ENCODE measurements at regions not wholly inside any gene's neighbourhood (a gene's known extent, or its start where the extent isn't known, plus 50 kb on each side); places are given as distances from the start of the nearest gene placed in this dataset.

DNA sequence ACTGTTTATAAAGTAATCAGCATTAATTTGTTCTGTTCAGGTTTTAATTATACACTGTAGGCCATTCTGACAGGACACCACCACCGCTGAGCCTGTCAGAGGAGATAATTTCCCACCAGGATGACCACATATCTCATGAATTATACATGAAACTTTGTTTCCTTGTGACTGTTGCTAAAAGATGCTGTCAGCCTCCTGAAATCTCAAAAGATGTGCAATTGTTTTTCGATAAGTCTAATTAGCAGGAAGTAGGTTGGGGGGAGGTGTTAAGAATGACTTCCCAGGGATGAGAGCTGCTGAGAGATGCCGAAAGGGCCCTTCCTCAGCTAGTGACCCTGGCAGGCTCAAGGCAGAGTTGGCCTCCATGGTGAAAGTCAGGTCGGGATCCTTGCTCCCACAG is 485.4 kb downstream of the SOX6 start:
- no peak for DNase-seq
- Histone ChIP-seq H3K9me3 (ENCODE audit: control insufficient read depth in 2 of 3, insufficient read depth in 1 of 3, low read length in 3 of 3) (no peaks in the 10 kb centered on the region), H3K9ac (ENCODE audit: low read length in 3 of 3) (no peak overlapping the region), H3K27me3 (ENCODE audit: control insufficient read depth, insufficient read depth, low read length) (no peaks in the 10 kb centered on the region), H3K4me1 (ENCODE audit: control insufficient read depth in 2 of 3, insufficient read depth in 2 of 3, low read depth in 1 of 3, low read length in 3 of 3) (no peaks in the 10 kb centered on the region), H3K36me3 (ENCODE audit: control insufficient read depth in 2 of 3, insufficient read depth in 3 of 3, low read length in 3 of 3) (no peaks in the 10 kb centered on the region), H3K4me3 (ENCODE audit: low read length in 3 of 3) (no peak overlapping the region), H3K27ac (ENCODE audit: low read depth in 2 of 2, low read length in 2 of 2) (no peak overlapping the region)
- no peak for TF ChIP-seq CTCF (IDR thresholded peaks at IDR 0.05; ENCODE audit: borderline replicate concordance, extremely low read depth, insufficient read depth)
- no peak for FAIRE-seq
- intact Hi-C loops (cut with DNase I): no loop called here

DNA sequence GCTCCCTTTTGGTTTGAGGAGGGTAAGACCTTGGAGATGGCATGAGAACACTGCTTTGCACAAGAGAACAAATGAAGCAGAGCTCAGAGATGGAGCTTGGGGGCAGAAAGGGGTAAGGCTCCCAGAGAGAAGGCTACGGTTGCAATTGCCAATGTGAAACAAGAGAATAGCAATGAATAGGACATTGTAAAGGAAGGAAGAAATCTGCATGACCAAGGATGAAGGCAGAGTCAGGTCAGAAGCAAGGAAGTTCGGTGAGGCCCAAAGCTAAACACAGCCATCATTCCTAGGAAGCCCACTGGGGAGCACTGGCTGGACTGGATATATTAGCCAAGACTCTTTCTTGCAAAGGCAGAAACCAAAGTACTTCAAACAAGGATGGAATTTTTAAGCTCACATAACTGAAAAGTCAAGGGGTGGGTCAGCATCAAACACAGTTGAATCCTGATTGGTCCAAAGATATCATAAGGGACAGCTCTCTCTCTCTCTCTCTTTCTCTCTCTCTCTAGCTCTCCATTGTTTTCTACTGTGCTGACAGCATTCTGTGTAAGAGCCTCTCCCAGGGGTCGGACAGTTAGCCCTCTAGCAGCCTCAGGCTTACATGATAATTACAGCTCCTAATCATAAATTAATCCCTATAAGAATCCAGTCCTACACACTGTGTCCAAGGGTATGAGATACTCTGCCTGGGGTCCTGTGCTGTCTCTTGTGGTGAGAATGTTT is 484.3 kb downstream of the SOX6 start:
- Histone ChIP-seq H3K4me3 (ENCODE audit: low read length in 3 of 3) (no peak overlapping the region), H3K9ac (ENCODE audit: low read length in 3 of 3) (no peak overlapping the region)
- no peak for DNase-seq

GRCh38 chr11:15873501-15873900 is 482.8 kb downstream of the SOX6 start:
- no peak for TF ChIP-seq CTCF (IDR thresholded peaks at IDR 0.05; ENCODE audit: borderline replicate concordance, extremely low read depth, insufficient read depth)
- FAIRE-seq: no peak

More for the DNA sequence above, 484.3 kb downstream of the SOX6 start:
- no peak overlapping the region for H3K27ac ChIP-seq (ENCODE audit: low read depth in 2 of 2, low read length in 2 of 2)
- no peak for TF ChIP-seq CTCF (IDR thresholded peaks at IDR 0.05; ENCODE audit: borderline replicate concordance, extremely low read depth, insufficient read depth)
- no peak for FAIRE-seq
- H3K27me3 ChIP-seq (ENCODE audit: control insufficient read depth, insufficient read depth, low read length): no peaks in the 10 kb centered on the region
- intact Hi-C loops (cut with DNase I): no loop called here
- H3K36me3 ChIP-seq (ENCODE audit: control insufficient read depth in 2 of 3, insufficient read depth in 3 of 3, low read length in 3 of 3): no peaks in the 10 kb centered on the region
- no peaks in the 10 kb centered on the region for H3K9me3 ChIP-seq (ENCODE audit: control insufficient read depth in 2 of 3, insufficient read depth in 1 of 3, low read length in 3 of 3)
- H3K4me1 ChIP-seq (ENCODE audit: control insufficient read depth in 2 of 3, insufficient read depth in 2 of 3, low read depth in 1 of 3, low read length in 3 of 3): no peaks in the 10 kb centered on the region

DNA sequence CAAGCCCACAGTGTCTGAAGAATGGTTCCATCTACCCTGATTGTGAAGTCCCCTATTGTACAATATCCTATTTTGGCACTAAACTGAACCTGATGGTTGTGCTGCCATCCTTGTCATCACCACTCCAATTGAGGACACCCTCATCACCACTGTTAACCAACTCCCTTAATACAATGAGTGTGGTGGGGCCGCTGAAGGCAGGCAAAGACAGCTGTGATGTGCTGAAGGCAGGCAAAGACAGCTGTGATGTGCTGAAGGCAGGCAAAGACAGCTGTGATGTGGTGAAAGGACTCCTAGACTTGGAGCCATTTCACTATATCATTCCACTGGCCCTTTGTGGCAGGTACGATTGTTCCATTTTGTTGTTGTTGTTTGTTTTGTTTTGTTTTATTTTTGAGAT is 481.6 kb downstream of the SOX6 start:
- Histone ChIP-seq H3K9ac (ENCODE audit: low read length in 3 of 3) (no peak overlapping the region), H3K4me1 (ENCODE audit: control insufficient read depth in 2 of 3, insufficient read depth in 2 of 3, low read depth in 1 of 3, low read length in 3 of 3) (no peaks in the 10 kb centered on the region), H3K27ac (ENCODE audit: low read depth in 2 of 2, low read length in 2 of 2) (no peak overlapping the region), H3K9me3 (ENCODE audit: control insufficient read depth in 2 of 3, insufficient read depth in 1 of 3, low read length in 3 of 3) (no peaks in the 10 kb centered on the region), H3K36me3 (ENCODE audit: control insufficient read depth in 2 of 3, insufficient read depth in 3 of 3, low read length in 3 of 3) (no peaks in the 10 kb centered on the region), H3K27me3 (ENCODE audit: control insufficient read depth, insufficient read depth, low read length) (no peaks in the 10 kb centered on the region), H3K4me3 (ENCODE audit: low read length in 3 of 3) (no peak overlapping the region)
- no peak for TF ChIP-seq CTCF (IDR thresholded peaks at IDR 0.05; ENCODE audit: borderline replicate concordance, extremely low read depth, insufficient read depth)
- FAIRE-seq (no peak), DNase-seq (no peak)
- intact Hi-C loops (cut with DNase I): no loop called here

More at GRCh38 chr11:15873501-15873900, 482.8 kb downstream of the SOX6 start:
- no peaks in the 10 kb centered on the region for H3K36me3 ChIP-seq (ENCODE audit: control insufficient read depth in 2 of 3, insufficient read depth in 3 of 3, low read length in 3 of 3)
- no peak for DNase-seq
- H3K4me1 ChIP-seq (ENCODE audit: control insufficient read depth in 2 of 3, insufficient read depth in 2 of 3, low read depth in 1 of 3, low read length in 3 of 3): no peaks in the 10 kb centered on the region
- H3K27me3 ChIP-seq (ENCODE audit: control insufficient read depth, insufficient read depth, low read length): no peaks in the 10 kb centered on the region
- no peak overlapping the region for H3K4me3 ChIP-seq (ENCODE audit: low read length in 3 of 3)
- no peaks in the 10 kb centered on the region for H3K9me3 ChIP-seq (ENCODE audit: control insufficient read depth in 2 of 3, insufficient read depth in 1 of 3, low read length in 3 of 3)
- no peak overlapping the region for H3K9ac ChIP-seq (ENCODE audit: low read length in 3 of 3)
- intact Hi-C loops (cut with DNase I): no loop called here
- H3K27ac ChIP-seq (ENCODE audit: low read depth in 2 of 2, low read length in 2 of 2): no peak overlapping the region
